ENCODE measurements at regions not wholly inside any gene's neighbourhood (a gene's known extent, or its start where the extent isn't known, plus 50 kb on each side); places are given as distances from the start of the nearest gene placed in this dataset.
A peak's percentile ranks its signal among the peaks of the same experiment; 100 is the strongest.
"Not testable (repeated sequence)": the region's sequence is repeated elsewhere in the genome, so short reads cannot be mapped to it uniquely, and the experiment has no call there.

DNA sequence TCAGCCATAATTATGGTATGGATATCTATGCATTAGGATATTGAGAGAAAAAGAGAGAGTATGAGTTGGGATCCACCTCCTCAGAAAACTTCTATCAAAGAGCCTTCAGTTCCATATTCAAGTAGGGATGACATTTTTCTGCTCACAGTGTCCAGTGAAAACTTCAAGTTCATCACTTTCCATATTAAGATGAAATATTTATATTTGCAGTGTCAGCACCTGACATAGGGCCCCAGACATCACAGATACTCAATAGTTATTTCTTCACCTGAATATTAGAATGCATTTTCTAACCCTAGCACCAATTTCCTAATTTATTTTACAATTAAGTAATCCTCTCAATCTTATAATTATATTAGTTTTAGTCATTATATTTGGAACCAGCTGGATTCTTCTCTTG is 318.0 kb upstream of the MGAT4C start:
- DNase-seq (ENCODE audit: low spot score), result no peak

DNA sequence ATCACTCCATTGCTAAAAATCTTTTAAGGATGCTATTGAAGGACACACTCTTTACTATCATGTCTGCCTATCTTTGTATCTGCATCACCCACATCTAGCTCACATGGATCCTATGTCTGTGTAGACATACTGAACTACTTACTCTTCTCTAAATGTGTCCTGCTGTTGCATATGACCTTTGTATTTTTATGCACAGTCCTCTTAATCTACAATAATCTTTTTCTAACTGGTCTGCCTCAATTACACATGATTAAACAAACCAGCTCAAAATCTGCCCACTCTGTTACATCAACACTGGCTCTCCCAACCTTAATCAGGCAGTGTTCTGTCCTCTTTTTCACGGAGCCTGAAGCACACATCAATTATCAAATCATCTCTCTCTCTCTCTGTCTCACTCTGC is 316.3 kb upstream of the MGAT4C start:
- no peak for DNase-seq (ENCODE audit: low spot score)

DNA sequence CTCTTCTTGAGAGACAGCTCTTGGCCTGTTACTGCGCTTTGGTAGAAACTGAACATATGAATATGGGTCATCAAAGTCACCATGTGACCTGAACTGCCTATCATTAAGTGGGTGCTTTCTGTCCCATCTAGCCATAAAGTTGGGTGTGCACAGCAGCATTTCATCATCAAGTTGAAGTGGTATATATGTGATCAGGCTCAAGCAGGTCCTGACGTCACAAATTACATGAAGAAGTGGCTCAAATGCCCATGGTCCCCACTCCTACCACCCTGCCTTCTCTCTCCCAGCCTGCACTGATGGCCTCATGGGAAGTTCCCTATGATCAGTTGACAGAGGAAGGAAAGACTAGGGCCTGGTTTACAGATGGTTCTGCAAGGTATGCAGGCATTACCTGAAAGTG is 308.8 kb upstream of the MGAT4C start:
- no peak for DNase-seq (ENCODE audit: low spot score)

- DNase-seq (ENCODE audit: low spot score), result not testable (repeated sequence)
Measured at GRCh38 chr12:86555491-86555890, 299.3 kb upstream of the MGAT4C start.

- DNase-seq (ENCODE audit: low spot score), result no peak
Measured at GRCh38 chr12:86551146-86551571, 295.0 kb upstream of the MGAT4C start.

GRCh38 chr12:86550218-86551145 is 294.3 kb upstream of the MGAT4C start:
- no peak for DNase-seq (ENCODE audit: low spot score)

DNA sequence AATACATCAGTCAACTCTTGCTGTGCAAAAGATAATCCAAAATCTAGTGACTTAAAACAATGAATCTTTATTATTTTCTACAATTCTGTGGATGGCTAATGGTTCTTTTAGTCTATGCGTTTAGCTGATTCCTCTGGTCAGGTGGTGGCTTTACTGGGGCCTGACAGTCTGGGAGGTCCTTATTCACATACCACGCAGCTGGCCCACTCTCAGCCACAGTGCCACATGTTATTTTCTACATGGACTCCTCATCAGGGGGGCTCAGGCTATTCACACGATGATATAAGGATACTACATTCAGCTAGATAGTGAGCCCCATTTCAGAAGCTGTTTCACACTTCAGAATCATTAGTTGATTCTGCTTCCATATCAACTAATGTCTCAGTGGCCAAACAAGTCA is 287.5 kb upstream of the MGAT4C start:
- no peak for DNase-seq (ENCODE audit: low spot score)

- no peak for DNase-seq (ENCODE audit: low spot score)
Measured at GRCh38 chr12:86530996-86531655, 274.9 kb upstream of the MGAT4C start.

DNA sequence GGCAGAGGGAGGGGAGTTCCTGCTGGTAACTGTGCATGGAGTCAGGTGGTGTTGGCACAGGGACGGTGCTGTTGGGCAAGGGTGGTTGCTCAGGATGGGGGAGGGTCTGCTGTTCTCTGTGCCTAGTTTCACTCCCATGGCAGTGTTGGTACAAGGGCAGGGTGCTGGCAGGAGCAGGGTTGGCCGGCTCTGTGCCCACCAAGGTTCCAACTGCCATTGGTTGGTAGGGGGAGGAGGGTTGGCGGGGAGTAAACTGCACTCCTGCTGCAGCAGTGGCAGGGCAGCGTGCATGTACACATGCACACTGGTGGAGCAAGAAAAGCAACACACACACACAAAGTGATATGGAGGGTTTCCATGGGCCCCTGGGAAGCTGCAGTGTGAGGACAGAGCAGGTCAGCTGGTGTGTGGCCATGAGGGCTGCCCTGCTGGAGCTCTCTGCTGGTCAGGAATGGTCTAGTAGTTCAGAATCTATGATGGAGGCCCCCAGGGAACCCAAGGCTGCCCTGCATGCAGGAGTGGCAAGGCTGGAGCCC is 269.9 kb upstream of the MGAT4C start:
- DNase-seq (ENCODE audit: low spot score), result peak; percentile 1

DNA sequence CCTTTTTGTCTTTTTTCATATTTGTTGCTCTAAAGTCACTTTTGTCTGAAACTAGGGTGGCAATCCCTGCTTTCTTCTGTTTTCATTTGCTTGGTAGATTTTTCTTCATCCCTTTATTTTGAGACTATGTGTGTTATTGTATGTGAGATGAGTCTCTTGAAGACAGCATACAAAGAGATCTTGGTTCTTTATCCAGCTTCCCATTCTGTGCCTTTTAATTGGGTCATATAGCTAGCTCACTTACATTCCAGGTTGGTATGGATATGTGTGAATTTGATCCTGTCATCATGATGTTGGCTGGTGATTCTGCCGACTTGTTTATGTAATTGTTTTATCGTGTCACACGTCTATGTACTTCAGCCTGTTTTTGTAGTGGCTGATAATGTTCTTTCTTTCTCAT is 267.7 kb upstream of the MGAT4C start:
- no peak for DNase-seq (ENCODE audit: low spot score)

GRCh38 chr12:86521870-86522269 is 265.7 kb upstream of the MGAT4C start:
- DNase-seq (ENCODE audit: low spot score), result no peak

DNA sequence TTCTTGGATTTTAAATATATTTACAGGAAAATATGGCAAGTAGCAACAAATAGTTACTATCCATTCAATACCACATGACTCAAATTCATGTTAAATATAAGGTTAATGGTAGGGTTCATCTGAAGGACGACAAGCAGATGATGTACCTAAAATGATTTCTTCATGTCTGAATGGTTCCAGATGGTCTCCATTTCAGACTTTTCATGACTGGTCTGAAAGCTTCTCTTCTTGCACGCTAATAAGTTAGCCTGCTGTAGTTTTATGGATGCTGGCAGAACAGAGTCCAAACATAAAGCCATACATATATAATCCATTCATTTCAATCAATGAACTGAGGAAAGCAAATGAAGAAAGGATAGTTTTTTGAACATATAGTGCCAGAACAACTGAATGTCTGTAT is 257.0 kb upstream of the MGAT4C start:
- DNase-seq (ENCODE audit: low spot score), result no peak

DNA sequence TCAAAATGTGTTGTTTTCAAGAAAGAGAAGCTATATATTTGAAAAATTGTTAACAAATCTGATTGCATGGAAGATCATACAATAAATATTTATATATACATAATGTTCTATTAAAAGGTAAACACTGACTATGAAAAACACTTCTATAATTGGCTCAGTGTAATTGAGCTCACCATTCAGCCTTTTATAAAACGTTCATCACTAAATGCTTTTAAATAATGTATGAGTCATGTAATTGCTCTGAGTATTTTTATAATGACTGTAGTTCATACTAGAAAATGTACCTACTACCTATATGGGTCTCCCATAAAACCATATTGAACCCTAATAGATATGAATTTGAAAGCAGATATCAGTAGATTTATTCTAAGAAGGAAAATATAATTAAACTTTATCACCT is 240.4 kb upstream of the MGAT4C start:
- no peak for DNase-seq (ENCODE audit: low spot score)

GRCh38 chr12:86484473-86484872 is 228.3 kb upstream of the MGAT4C start:
- DNase-seq (ENCODE audit: low spot score), result no peak

DNA sequence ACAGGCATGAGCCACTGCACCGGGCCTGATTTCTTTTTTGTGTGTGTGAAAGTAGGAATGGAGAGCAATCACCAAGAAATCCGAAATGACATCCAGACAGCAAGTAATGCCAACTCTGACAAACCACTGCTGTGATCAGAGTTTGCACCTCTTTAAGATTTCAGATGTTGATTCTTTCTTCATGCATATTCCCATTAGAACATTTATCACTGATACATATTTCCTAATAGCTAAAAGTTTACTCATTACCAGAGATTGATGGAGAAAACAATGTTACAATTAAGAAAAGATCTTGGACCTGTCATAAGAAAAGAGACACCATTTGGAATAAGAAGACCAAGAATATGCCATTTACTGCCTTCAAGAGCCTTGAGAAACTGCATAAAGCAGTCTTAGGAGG is 217.0 kb upstream of the MGAT4C start:
- no peak for DNase-seq (ENCODE audit: low spot score)

DNA sequence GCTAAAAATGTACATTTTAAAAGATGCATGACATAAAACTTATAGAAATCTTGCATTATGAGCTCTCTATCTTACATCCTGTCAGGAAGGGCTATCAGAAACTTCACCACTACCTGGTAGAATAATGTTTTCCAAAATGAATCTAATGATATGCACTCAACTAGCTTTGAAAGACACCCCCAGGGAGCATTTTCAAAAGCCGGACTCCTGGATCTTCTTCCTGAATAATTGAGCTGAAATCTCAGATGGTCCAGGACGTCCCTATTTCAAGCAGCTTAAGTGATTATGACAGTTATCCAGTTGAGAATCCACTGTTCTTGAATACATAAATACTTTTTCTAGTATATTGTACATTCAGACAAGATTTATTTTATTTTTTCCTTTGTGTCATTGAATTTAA is 200.6 kb upstream of the MGAT4C start:
- no peak for DNase-seq (ENCODE audit: low spot score)

DNA sequence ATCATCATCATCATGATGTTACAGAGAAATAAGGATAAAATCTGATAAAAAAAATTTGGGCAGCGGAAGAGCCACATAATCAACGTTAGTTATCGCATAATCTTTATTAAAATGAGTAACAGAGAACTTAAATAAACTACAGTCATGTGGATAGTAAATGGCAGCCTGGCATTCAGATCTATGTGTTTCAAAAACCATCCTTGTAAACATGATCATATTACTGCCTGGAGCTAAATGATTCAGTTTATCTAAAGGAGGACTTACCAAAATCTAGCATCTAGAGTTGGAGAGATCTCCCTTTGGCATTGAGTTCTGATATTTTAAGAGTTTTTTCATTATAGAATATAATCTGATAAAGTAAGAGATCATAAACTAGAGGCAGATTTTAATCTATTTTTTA is 200.1 kb upstream of the MGAT4C start:
- no peak for DNase-seq (ENCODE audit: low spot score)

DNA sequence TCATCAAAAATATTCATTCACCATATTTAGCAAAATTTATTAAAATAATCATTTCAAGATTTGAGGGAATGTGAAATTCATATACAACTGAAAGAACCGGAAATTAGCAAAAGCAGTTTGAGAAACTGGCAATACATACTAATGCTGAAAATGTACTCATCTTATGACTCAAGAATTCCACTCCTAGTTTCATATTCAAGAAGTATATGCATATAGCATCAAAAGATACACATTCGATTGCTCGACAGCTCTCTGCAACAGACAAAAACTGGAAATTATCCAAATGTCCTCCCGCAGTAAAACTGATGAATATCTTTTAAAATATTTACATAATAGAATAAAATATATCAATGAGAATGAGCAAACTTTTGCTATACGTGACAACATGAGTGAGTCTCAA is 189.2 kb upstream of the MGAT4C start:
- DNase-seq (ENCODE audit: low spot score), result no peak

GRCh38 chr12:86435053-86435452 is 178.9 kb upstream of the MGAT4C start:
- no peak for DNase-seq (ENCODE audit: low spot score)

DNA sequence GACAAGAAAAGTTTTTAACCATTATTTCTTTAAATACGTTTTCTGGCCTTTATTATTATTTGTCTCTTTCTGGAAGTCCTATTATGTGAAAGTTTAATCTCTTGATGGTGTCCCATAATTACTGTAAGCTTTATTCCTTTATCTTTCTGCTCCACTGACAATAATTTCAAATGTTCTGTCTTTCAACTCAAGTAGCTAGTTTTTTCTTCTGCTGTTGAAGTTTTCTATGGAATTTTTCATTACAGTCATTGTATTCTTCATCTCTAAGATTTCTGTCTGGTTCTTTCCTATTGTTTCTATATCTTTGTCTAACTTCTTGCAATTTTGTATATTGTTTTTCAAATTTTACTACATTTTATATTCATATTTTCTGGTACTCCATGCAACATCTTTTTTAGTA is 173.6 kb upstream of the MGAT4C start:
- no peak for DNase-seq (ENCODE audit: low spot score)

DNA sequence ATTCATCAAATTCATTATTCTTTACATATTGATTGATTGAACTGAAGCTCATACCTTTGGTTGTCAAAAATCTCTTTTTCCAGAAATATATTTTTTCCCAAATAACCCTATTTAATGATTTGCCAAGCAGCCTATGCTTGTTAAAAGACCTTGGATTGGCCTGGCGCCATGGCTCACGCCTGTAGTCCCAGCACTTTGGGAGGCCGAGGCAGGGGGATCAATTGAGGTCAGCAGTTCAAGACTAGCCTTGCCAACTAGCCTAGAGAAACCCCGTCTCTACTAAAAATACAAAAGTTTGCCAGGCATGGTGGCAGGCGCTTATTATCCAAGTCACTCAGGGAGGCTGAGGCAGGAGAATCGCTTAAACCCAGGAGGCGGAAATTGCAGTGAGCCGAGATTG is 165.1 kb upstream of the MGAT4C start:
- no peak for DNase-seq (ENCODE audit: low spot score)

DNA sequence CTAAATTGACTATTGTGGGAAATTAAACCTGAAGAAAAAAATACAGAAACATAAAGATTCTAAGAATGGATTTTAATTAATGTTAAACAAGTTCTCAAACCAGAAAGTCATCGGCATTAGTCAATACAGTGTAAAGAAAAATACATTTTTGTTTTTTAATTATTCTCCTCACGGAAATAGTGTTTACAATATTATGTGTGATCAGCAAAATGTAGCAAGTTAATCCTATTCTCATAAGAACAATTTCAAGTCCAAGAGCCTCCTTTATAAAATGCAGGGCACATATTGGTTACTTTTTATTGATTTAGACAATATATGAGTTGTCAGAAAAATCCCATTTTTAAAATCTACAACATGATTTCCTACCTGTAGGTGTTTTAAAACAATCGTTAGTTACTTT is 158.0 kb upstream of the MGAT4C start:
- DNase-seq (ENCODE audit: low spot score), result no peak

DNA sequence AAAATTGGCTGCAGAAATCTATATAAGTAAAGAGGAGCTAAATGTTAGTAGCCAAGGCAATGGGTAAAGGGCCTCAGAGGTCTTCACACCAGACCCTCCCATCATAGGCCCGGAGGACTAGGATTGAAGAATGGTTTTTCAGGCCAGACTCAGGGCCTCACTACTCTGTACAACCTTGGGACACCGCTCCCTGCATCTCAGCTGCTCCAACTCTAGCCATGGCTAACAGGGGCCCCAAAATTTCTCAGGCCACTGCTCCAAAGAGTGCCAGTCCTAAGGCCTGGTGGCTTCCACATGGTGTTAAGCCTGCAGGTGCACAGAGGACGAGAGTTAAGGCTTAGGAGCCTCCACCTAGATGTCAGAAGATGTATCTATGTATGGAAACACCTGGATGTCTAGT is 155.5 kb upstream of the MGAT4C start:
- DNase-seq (ENCODE audit: low spot score), result no peak
